H4 (cell line): ENCODE measurements at regions not wholly inside any gene's neighbourhood (a gene's known extent, or its start where the extent isn't known, plus 50 kb on each side); places are given as distances from the start of the nearest gene placed in this dataset.

ENCODE experiments used
- DNase-seq: peaks from one replicate; pipeline ENCODE4 v3.0.0-alpha.2; 2015; ENCODE audit warnings: low spot score

DNA sequence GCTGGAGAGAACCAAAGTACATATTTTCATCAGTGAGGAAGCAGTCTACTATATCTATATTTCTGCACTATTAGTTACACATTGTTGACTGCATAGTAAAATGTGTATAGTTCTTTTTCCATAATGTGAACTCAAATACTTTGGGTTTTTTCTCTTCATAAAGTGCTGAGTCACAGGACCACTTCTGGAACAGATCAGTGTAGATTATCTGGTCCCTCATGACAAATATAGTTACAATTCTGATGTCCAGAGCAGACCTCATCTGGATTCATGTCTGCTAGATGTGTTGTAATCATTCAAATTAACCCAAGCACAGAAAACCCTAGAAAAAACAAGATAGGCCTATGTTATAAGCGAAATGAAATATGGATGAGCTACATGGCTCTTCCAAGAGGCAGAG, 171.4 kb downstream of the SUCLA2 start:
- DNase-seq: no peak

- DNase-seq: no peak
Observed at GRCh38 chr13:47826471-47826870, 174.6 kb downstream of the SUCLA2 start.

- DNase-seq: no peak
Observed at GRCh38 chr13:47822036-47822435, 179.0 kb downstream of the SUCLA2 start.

DNA sequence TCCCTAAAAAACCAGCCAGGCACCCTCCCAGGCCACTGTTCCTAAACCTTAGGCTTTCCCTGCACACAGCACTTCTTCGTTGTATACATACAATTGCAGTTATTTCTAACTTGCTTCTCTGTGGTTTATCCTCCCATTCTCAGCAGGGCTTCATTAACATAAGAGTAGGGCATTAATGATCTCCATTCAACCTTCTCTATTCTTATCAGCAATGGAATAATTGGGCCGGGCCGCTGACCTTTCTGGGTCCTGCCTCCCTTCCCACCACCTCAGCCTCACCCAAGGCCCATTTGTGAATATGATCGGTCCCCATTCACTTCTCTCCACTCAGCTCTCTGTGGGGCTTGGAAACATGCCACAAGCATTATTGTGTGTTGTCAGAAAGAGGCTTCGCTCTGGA, 184.2 kb downstream of the SUCLA2 start:
- DNase-seq: no peak

GRCh38 chr13:47813718-47814117, 187.4 kb downstream of the SUCLA2 start:
- no peak for DNase-seq

DNA sequence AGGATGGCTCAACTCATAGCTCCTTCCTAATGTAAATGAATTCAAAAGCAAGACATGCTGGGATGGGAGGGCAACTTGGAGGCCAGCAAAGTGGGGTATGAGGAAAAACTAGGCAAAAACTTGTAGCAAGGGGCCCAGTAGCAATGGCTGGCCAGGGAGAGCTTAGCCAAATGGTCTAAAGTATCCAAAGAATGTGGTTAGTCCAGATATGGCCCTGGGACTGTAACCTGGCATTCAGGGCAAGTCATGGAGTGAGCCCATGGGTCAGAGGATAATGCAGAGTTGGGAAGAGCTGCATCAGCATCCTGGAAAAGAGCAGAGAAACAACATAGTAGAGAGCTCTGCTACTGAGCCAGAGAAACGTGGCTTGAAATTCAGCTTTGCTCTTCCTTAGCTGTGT, 191.7 kb downstream of the SUCLA2 start:
- no peak for DNase-seq

DNA sequence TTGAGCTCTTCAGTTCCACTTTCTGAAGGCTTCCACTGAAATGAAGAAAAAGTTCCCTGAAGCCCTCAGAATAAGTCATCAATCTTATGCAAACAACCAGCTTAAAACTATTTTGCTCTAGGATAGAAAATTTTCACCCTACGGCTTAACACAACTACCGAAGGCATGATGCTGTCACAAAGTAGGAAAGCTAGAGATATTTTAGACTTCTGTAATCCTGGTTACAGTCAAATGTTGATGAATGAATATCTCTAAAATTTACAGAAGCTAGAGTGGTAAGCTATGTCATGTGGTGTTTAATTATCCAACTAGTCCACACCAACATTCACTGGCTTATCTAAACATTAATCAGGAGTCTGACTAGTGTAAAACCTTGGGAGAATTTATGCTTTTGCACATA, 197.9 kb downstream of the SUCLA2 start:
- no peak for DNase-seq

GRCh38 chr13:47801555-47801954, 199.5 kb downstream of the SUCLA2 start:
- DNase-seq: no peak

GRCh38 chr13:47800593-47800992, 200.5 kb downstream of the SUCLA2 start:
- no peak for DNase-seq

DNA sequence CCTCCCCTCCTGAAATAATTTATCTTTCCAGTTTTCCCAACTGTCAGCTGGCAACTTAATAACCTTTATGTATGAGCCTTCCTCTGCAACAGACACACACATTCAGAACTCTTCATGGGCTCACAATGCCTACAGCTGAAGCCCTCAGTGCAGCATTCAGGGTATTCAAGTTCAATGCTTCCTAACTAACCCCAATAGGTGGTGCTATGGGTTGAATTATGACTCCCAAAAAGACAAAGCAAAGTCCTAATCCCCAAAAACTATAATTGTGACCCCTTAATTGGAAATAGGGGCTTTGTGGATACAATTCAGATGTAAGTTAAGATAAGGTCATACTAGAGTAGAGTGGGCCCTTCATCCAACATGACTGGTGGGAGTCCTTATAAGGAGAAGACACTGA, 202.2 kb downstream of the SUCLA2 start:
- no peak for DNase-seq

DNA sequence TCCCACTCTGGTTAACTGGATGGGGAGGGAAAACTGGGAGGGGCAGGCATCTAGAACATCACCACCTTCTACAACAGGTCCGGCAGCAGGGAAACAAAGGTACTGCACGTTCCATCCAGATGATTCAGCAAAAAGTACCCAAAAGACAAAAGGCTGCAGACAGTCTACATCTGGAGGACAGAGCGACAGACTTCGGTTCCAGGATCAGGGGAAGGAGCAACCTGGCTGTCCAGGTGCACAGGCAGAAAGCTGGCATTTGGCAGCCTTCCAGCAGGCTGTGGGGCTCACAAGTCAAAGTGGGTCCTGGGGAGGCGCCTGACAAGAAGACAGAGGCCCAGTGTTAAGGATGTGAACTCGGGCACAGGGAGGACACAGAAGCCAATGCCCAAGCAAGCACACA, 202.9 kb downstream of the SUCLA2 start:
- no peak for DNase-seq

GRCh38 chr13:47796816-47797215, 204.3 kb downstream of the SUCLA2 start:
- DNase-seq: no peak

GRCh38 chr13:47794963-47795362, 206.1 kb downstream of the SUCLA2 start:
- no peak for DNase-seq

DNA sequence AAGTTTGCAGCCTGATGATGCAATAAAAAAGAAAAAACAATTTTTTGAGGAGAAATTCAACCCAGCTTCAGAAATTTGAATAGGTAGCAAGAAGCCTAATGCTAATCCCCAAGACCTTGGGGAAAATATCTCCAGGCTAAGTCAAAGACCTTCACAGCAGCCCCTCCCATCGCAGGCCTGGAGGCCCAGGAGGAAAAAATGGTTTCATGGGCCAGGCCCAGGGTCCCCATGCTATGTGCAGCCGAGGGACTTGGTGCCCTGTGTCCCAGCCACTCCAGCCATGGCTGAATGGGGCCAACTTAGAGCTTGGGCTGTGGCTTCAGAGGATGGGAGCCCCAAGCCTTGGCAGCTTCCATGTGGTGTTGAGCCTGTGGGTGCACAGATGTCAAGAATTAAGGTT, 210.3 kb downstream of the SUCLA2 start:
- DNase-seq: no peak

DNA sequence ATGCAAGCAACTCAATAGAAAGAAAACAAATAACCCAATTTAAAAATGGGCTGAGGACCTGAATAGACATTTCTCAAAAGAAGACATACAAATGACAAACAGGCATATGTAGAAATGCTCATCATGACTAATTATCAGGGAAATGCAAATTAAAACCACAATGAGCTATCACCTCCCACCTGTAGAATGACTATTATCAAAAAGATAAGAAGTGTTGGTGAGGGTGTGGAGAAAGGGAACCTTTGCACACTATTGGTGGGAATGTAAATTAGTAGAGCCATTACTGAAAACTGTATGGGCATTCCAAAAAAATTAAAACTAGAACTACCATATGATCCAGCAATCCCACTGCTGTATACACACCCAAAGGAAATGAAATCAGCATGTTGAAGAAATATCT, 212.2 kb downstream of the SUCLA2 start:
- no peak for DNase-seq

DNA sequence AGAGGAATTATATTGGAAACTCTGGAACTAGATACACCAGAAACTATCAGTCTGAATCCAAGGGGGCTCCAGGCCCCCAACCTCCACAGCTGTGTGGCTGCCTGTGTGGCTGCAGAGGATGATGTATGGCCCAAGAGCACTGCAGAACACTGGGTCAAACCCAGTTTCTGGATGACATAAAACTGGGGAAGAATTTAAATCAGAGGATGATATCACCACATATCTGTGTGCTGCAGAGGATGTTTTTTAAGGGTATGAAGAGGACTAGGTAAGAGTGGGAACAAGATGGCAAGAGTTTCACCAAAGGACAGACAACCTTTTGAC, 226.4 kb downstream of the SUCLA2 start:
- DNase-seq: no peak

- DNase-seq: no peak
Observed at GRCh38 chr13:47764817-47765216, 236.3 kb downstream of the SUCLA2 start.

GRCh38 chr13:47757466-47758080, 243.5 kb downstream of the SUCLA2 start:
- no peak for DNase-seq

GRCh38 chr13:47747901-47748300, 253.2 kb downstream of the SUCLA2 start:
- no peak for DNase-seq

- no peak for DNase-seq
Observed at GRCh38 chr13:47726394-47726793, 274.7 kb downstream of the SUCLA2 start.

GRCh38 chr13:47723898-47724297, 277.2 kb downstream of the SUCLA2 start:
- no peak for DNase-seq

DNA sequence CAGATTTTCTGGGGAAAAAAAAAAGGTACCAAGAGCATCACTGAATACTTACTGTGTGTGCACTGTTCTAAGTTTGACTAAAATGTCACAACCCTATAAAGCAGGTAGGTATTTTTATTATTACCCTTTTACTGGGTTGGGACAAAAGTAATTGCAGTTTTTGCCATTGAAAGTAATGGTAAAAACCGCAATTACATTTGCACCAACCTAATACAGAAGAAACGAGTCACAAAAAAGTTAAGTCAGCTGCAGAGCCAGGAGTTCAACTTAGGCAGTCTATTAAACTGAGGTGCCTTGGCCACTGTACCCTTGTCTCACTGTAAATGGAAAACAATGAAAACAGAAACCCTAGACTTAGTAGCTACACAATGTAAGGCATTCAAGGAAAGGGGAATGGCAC, 281.9 kb downstream of the SUCLA2 start:
- DNase-seq: no peak

- DNase-seq: no peak
Observed at GRCh38 chr13:47718556-47718955, 282.5 kb downstream of the SUCLA2 start.

GRCh38 chr13:47708386-47708785, 292.7 kb downstream of the SUCLA2 start:
- peak; percentile 20 for DNase-seq

- no peak for DNase-seq
Observed at GRCh38 chr13:47707414-47707813, 293.7 kb downstream of the SUCLA2 start.
